GM18520 (cell line): ENCODE measurements at regions not wholly inside any gene's neighbourhood (a gene's known extent, or its start where the extent isn't known, plus 50 kb on each side); places are given as distances from the start of the nearest gene placed in this dataset.

Experiments
- ATAC-seq: cut with Tn5 transposase; IDR thresholded peaks from one replicate; pipeline ENCODE4 v1.9.1; 2021; ENCODE audit not compliant: unreplicated experiment

DNA sequence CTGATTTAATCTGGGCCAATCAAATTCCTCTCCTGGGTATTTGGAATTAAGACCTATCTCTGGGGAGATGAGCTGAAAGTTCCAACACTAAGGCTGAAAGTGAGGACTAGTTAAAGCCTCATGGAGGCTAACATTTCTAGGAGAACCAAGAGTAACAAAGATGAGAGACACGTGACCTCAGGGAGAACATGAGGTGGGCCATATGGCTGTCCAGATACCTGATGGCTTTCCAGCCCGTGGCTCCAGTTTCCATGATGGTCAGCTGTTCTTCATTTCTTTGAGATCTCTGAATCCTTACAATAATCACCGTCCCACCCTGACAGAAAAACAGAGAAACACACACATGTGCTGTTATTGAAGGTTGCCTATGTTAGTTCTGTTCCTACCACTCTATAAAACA, 66.1 kb downstream of the LEPR start:
- ATAC-seq = no peak

GRCh38 chr1:65489481-65489880, 69.0 kb downstream of the LEPR start:
- no peak for ATAC-seq

DNA sequence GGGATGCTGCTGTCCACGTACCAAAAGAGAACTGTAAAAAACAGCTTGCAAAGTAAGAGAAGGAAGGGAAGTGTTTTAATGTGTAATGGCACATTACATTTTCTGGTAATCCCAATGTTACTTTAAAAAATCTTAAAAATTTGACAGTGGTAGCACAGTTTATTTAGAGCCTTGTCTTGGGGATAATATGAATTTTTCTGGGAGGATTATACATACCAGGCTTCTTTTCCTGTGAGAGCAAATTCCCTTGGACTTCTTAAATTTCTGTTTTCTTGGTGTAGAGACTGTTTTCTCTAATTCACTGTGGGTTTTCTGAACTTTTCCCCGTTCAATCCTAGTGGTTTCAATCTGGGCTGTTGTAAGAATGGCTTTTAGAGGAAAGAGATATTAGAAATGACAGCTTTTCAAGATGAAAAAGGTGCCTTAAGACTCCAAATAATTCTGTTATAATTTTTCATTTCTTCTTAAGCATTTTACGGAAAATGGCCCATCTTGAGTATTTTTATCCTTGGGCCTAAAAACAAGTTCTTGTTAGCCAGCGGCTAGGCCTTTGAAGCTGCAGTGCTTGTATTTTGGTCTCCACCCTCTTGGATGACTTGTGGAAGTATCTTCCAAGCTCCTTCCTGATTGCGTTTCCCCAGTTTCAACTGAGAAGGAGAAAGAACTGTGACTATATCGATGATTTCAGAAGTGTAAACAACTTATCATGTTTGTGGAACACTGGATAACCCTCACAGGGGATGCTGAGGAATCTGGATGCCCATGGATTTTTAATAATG, 70.0 kb downstream of the LEPR start:
- ATAC-seq = no peak

GRCh38 chr1:65491472-65491871, 71.0 kb downstream of the LEPR start:
- ATAC-seq = no peak

- no peak for ATAC-seq
Measured at GRCh38 chr1:65493802-65494201, 73.3 kb downstream of the LEPR start.

DNA sequence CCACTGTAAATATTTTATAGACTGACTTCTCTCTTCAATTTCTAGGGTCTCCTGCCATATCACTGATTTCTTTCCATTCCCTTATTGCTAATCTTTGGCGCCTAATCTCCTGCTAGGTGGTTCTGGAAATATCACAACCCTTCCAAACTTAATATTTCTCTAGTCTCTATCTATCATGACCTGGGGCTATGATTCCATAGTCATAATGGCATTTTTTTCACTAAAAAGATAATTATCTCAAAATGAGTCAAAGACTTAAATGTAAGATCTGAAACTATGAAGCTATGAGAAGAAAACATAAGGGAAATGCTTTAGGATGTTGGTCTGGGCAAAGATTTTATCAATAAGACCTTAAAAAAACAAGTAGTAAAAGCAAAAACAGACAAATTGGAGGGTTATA, 74.2 kb downstream of the LEPR start:
- ATAC-seq = no peak

- no peak for ATAC-seq
Measured at GRCh38 chr1:65495137-65495536, 74.7 kb downstream of the LEPR start.

DNA sequence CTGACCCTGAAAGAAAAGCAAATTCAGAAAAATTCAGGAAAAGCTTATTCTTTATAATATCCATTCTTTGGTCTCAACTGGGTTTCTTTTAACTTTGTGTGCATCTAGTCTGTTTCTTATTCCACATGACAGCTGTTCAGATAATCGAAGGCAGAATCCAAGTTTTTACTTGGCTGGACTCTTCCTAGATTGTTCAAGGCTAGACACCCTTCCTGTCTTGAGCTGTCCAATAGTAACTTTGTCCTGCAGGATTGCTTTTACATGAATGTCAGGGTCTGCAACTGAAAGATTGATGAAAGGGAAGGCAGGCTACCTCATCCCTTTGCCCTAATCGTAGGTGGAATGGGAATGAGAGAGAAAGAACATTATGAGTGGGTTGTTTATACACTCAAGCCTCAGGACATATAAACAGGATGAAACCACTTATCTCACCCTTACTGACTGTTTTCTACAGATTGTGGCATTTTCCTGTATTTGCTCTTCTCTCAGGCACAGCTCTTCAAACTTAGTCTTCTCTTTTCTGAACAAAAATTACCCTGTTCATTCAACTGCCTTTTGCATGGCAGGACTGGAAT, 76.9 kb downstream of the LEPR start:
- ATAC-seq = no peak

DNA sequence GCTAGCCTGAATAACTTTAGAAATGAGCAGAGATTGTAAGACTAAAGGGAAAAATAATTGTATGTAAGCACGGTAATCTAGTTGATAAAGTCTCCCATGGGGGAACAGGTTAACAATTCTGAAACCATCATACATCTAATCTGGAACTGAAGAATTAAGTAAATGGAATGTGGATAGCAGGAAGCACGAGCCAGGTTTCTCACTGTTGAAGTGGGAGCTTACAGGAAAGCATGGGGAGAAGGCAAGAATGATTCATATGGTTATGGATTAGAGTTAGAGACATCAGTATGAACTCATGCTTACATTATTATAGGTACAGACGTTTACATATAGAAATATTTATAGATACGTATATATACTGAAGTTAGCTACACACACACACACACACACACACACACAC, 83.0 kb downstream of the LEPR start:
- ATAC-seq = no peak

GRCh38 chr1:65504263-65504662, 83.8 kb downstream of the LEPR start:
- no peak for ATAC-seq

- ATAC-seq = no peak
Measured at GRCh38 chr1:65505547-65506300, 85.3 kb downstream of the LEPR start.

- ATAC-seq = no peak
Measured at GRCh38 chr1:65508051-65508450, 87.6 kb downstream of the LEPR start.

- no peak for ATAC-seq
Measured at GRCh38 chr1:65509912-65510680, 89.6 kb downstream of the LEPR start.

- ATAC-seq = no peak
Measured at GRCh38 chr1:65510961-65511360, 90.5 kb downstream of the LEPR start.

- ATAC-seq = no peak
Measured at GRCh38 chr1:65512383-65512782, 91.9 kb downstream of the LEPR start.

GRCh38 chr1:65512967-65513780, 92.7 kb downstream of the LEPR start:
- ATAC-seq = no peak

DNA sequence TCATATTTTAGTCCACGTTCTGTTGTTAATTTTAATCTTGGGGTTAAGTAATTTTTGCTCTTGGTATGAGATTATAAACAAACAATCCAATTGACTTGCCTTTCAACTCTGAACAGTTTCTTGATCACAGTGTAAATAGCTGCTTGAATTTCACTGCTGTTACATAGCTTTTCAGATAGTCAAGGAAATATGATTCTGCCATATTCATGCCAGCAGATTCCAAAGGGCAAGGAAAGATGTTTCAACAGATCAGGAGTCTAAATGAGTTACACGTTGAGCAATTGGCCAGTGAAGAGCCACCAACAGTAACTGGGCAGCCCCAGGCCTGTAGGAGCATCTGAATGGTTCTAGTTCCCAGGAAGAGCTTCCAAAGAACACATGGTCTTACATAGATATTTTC, 93.6 kb downstream of the LEPR start:
- ATAC-seq = no peak

DNA sequence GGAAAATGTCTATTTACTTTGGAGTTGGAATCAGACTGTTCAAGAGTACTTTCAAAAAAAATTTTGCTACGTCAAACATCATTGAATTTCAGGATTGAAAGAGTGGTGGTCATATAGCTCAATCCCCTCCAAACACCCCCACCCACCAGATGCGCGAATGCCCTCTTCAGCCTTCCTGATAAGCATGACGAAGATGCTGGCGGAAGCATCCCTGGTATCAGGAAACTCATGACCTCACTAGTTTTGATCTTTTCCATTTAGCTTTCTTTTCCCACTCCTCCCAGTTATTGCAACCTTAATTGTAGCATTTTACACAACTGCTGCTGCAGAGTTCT, 104.4 kb downstream of the LEPR start:
- no peak for ATAC-seq

- ATAC-seq = no peak
Measured at GRCh38 chr1:65525266-65526048, 105.0 kb downstream of the LEPR start.

GRCh38 chr1:65526049-65526556, 105.6 kb downstream of the LEPR start:
- no peak for ATAC-seq
